WTC11 (cell line): ENCODE measurements at regions not wholly inside any gene's neighbourhood (a gene's known extent, or its start where the extent isn't known, plus 50 kb on each side); places are given as distances from the start of the nearest gene placed in this dataset.

Experiments used
- ARID4B ChIP-seq: sonication (generic); formaldehyde crosslinking; IDR thresholded peaks from 2 replicates; pipeline ENCODE4 v1.8.0; 2023; ENCODE audit warnings: missing genetic modification reagents, mild to moderate bottlenecking, borderline replicate concordance
- CTCF ChIP-seq: fragments of 200-600 bp; IDR thresholded peaks from 2 replicates; pipeline ENCODE4 v1.8.0; 2022; ENCODE audit warnings: antibody characterized with exemption
- ELF4 ChIP-seq: sonication (generic); formaldehyde crosslinking; IDR thresholded peaks from 2 replicates; pipeline ENCODE4 v1.8.1; 2022; ENCODE audit warnings: low read depth, mild to moderate bottlenecking, moderate library complexity, missing genetic modification reagents
- FOXJ3 ChIP-seq: sonication (generic); formaldehyde crosslinking; IDR thresholded peaks from 2 replicates; pipeline ENCODE4 v1.9.0; 2021; ENCODE audit warnings: missing genetic modification reagents, mild to moderate bottlenecking, borderline replicate concordance

- TF ChIP-seq CTCF = no peak
- no peak for TF ChIP-seq ARID4B
- no peak for TF ChIP-seq FOXJ3 (CRISPR knock-in tag)
- TF ChIP-seq ELF4 (CRISPR knock-in tag) = no peak
Measured at GRCh38 chr6:44022671-44023352, 104.4 kb downstream of the MRPL14 start.
